ENCODE measurements at regions not wholly inside any gene's neighbourhood (a gene's known extent, or its start where the extent isn't known, plus 50 kb on each side); places are given as distances from the start of the nearest gene placed in this dataset.

DNA sequence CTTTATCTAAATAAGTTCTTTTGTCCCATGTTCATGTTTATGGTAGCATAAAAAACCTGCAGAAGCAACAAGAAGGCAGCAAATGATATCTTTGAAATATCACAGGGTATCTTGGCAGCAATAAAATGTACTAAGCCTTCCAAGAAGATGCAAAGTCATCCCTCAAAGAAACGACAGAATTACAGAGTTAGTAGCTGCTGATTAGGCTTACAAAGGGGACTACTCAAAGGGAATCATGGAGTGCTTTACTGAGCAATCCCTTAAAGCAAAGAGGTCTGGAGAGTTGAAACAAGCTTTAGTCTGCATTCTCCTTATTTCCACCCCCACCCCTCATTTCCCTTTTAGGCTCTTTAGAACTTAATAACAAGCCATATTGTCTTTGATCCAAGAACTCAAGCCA is 935.0 kb downstream of the SQOR start:
- no peaks in the 10 kb centered on the region for H3F3A ChIP-seq (ENCODE audit: control insufficient read depth, insufficient read depth)
- no peak overlapping the region for H3K27ac ChIP-seq (ENCODE audit: low read depth, low read length)
- TF ChIP-seq, protein P1, sequence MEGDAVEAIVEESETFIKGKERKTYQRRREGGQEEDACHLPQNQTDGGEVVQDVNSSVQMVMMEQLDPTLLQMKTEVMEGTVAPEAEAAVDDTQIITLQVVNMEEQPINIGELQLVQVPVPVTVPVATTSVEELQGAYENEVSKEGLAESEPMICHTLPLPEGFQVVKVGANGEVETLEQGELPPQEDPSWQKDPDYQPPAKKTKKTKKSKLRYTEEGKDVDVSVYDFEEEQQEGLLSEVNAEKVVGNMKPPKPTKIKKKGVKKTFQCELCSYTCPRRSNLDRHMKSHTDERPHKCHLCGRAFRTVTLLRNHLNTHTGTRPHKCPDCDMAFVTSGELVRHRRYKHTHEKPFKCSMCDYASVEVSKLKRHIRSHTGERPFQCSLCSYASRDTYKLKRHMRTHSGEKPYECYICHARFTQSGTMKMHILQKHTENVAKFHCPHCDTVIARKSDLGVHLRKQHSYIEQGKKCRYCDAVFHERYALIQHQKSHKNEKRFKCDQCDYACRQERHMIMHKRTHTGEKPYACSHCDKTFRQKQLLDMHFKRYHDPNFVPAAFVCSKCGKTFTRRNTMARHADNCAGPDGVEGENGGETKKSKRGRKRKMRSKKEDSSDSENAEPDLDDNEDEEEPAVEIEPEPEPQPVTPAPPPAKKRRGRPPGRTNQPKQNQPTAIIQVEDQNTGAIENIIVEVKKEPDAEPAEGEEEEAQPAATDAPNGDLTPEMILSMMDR (IDR thresholded peaks at IDR 0.05; ENCODE audit: low read depth, low read length, poor library complexity, severe bottlenecking): no peak
- TF ChIP-seq EZH2phosphoT487 (IDR thresholded peaks at IDR 0.05; ENCODE audit: borderline replicate concordance, low read length): no peak
- H3K79me2 ChIP-seq (ENCODE audit: control insufficient read depth, low read length): no peaks in the 10 kb centered on the region
- no peak overlapping the region for H3K4me3 ChIP-seq (ENCODE audit: low read length)
- no peaks in the 10 kb centered on the region for H3K4me1 ChIP-seq (ENCODE audit: control insufficient read depth, low read length)
- no peaks in the 10 kb centered on the region for H4K20me1 ChIP-seq (ENCODE audit: control insufficient read depth, insufficient read depth, low read depth, low read length)
- H3K9me3 ChIP-seq (ENCODE audit: control insufficient read depth, insufficient read depth, low read length): peaks cover 3% of the 10 kb centered on the region; the same call in 1 of the 2 replicates
- H3K36me3 ChIP-seq (ENCODE audit: control insufficient read depth, low read length): no peaks in the 10 kb centered on the region
- no peaks in the 10 kb centered on the region for H3K27me3 ChIP-seq (ENCODE audit: control insufficient read depth, low read length)
- no peak overlapping the region for H3K4me2 ChIP-seq (ENCODE audit: low read length)
- no peaks in the 10 kb centered on the region for H3K9me2 ChIP-seq (replicated peaks; ENCODE audit: control insufficient read depth, low read length)

GRCh38 chr15:46576646-46577395 is 942.0 kb downstream of the SQOR start:
- H3K9me2 ChIP-seq (replicated peaks; ENCODE audit: control insufficient read depth, low read length): no peaks in the 10 kb centered on the region
- H4K20me1 ChIP-seq (ENCODE audit: control insufficient read depth, insufficient read depth, low read depth, low read length): no peaks in the 10 kb centered on the region
- no peaks in the 10 kb centered on the region for H3F3A ChIP-seq (ENCODE audit: control insufficient read depth, insufficient read depth)
- no peaks in the 10 kb centered on the region for H3K9me3 ChIP-seq (ENCODE audit: control insufficient read depth, insufficient read depth, low read length)
- H3K36me3 ChIP-seq (ENCODE audit: control insufficient read depth, low read length): no peaks in the 10 kb centered on the region
- no peaks in the 10 kb centered on the region for H3K4me1 ChIP-seq (ENCODE audit: control insufficient read depth, low read length)
- TF ChIP-seq, protein P1 (IDR thresholded peaks at IDR 0.05; ENCODE audit: low read depth, low read length, poor library complexity, severe bottlenecking): no peak
- no peak for TF ChIP-seq EZH2phosphoT487 (IDR thresholded peaks at IDR 0.05; ENCODE audit: borderline replicate concordance, low read length)
- no peaks in the 10 kb centered on the region for H3K27me3 ChIP-seq (ENCODE audit: control insufficient read depth, low read length)
- H3K79me2 ChIP-seq (ENCODE audit: control insufficient read depth, low read length): no peaks in the 10 kb centered on the region
- no peak overlapping the region for H3K27ac ChIP-seq (ENCODE audit: low read depth, low read length)
- H3K4me2 ChIP-seq (ENCODE audit: low read length): no peak overlapping the region
- H3K4me3 ChIP-seq (ENCODE audit: low read length): no peak overlapping the region

- H3K27me3 ChIP-seq (ENCODE audit: control insufficient read depth, low read length): no peaks in the 10 kb centered on the region
- no peaks in the 10 kb centered on the region for H4K20me1 ChIP-seq (ENCODE audit: control insufficient read depth, insufficient read depth, low read depth, low read length)
- no peaks in the 10 kb centered on the region for H3F3A ChIP-seq (ENCODE audit: control insufficient read depth, insufficient read depth)
- H3K36me3 ChIP-seq (ENCODE audit: control insufficient read depth, low read length): no peaks in the 10 kb centered on the region
- H3K79me2 ChIP-seq (ENCODE audit: control insufficient read depth, low read length): no peaks in the 10 kb centered on the region
- no peaks in the 10 kb centered on the region for H3K9me3 ChIP-seq (ENCODE audit: control insufficient read depth, insufficient read depth, low read length)
- TF ChIP-seq EZH2phosphoT487 (IDR thresholded peaks at IDR 0.05; ENCODE audit: borderline replicate concordance, low read length): no peak
- TF ChIP-seq, protein P1 (IDR thresholded peaks at IDR 0.05; ENCODE audit: low read depth, low read length, poor library complexity, severe bottlenecking): no peak
- H3K4me1 ChIP-seq (ENCODE audit: control insufficient read depth, low read length): no peaks in the 10 kb centered on the region
- H3K27ac ChIP-seq (ENCODE audit: low read depth, low read length): no peak overlapping the region
- no peak overlapping the region for H3K4me3 ChIP-seq (ENCODE audit: low read length)
- no peaks in the 10 kb centered on the region for H3K9me2 ChIP-seq (replicated peaks; ENCODE audit: control insufficient read depth, low read length)
- no peak overlapping the region for H3K4me2 ChIP-seq (ENCODE audit: low read length)
Observed at GRCh38 chr15:46577767-46578166, 942.9 kb downstream of the SQOR start.
